Gastroesophageal sphincter (tissue), 3 donors: ENCODE measurements at regions not wholly inside any gene's neighbourhood (a gene's known extent, or its start where the extent isn't known, plus 50 kb on each side); places are given as distances from the start of the nearest gene placed in this dataset.

Experiments
- EP300 ChIP-seq: sonication (generic); formaldehyde crosslinking; IDR thresholded peaks from one replicate; pipeline ENCODE4 v1.6.1; 2017; ENCODE audit warnings: antibody characterized with exemption, mild to moderate bottlenecking
- POLR2A ChIP-seq, 2 donors: fragments of 450-650 bp; IDR thresholded peaks; one replicate each; pipeline ENCODE4 v1.6.1; 2017; ENCODE audit warnings: antibody characterized with exemption in 2 of 2, mild to moderate bottlenecking in 2 of 2, moderate library complexity in 1 of 2
- POLR2AphosphoS5 ChIP-seq: sonication (generic); formaldehyde crosslinking; IDR thresholded peaks from one replicate; pipeline ENCODE4 v1.6.1; 2017; ENCODE audit warnings: antibody characterized with exemption
- TF ChIP-seq, protein P1 (sequence below), 4 experiments: fragments of 200-600 bp in 2 of 4; fragments of 450-650 bp in 2 of 4; sonication (generic) in 1 of 4; IDR thresholded peaks; one replicate each; pipeline ENCODE4 v1.5.1; 2017 to 2019; ENCODE audit warnings: antibody characterized with exemption in 4 of 4, mild to moderate bottlenecking in 2 of 4, moderate library complexity in 2 of 4

DNA sequence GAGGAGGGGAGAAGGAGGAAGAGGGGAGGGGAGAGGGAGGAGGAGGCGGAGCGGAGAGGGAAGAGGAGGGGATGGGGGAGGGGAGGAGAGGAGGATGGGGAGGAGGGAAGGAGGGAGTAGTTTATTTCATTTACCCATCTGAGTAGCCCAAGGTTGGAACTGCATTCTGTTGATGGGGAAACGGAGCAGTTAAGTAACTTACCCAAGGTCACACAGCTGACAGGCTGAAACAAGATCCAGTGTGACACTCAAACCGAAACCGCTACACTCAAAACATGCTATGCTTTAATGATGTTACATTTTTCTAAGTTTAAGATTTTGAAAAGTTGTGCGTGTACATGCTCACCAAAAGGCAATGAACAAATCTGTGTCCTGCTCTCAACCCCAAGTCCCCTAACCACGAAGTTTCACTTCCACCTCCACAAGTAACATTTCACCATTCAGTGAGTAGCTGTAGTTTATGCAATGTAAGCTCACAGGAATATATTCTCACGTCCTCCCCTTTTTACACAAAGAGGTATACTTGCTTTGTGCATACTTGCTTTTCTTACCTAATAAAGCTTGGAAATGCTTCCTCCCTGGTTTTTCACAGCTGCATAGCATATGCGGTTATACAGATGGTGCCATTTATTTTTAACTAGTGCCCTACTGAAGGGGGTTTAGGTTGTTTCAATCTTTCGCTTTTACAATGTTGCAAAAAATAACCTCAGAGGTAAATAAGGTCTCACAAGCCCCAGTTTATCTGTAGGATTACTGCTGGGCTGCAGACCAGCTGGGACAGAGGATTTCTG is 275.3 kb downstream of the PARN start:
- TF ChIP-seq, protein P1, sequence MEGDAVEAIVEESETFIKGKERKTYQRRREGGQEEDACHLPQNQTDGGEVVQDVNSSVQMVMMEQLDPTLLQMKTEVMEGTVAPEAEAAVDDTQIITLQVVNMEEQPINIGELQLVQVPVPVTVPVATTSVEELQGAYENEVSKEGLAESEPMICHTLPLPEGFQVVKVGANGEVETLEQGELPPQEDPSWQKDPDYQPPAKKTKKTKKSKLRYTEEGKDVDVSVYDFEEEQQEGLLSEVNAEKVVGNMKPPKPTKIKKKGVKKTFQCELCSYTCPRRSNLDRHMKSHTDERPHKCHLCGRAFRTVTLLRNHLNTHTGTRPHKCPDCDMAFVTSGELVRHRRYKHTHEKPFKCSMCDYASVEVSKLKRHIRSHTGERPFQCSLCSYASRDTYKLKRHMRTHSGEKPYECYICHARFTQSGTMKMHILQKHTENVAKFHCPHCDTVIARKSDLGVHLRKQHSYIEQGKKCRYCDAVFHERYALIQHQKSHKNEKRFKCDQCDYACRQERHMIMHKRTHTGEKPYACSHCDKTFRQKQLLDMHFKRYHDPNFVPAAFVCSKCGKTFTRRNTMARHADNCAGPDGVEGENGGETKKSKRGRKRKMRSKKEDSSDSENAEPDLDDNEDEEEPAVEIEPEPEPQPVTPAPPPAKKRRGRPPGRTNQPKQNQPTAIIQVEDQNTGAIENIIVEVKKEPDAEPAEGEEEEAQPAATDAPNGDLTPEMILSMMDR (IDR thresholded peaks at IDR 0.05) = no peak
- TF ChIP-seq POLR2AphosphoS5 (no peak), POLR2A (IDR thresholded peaks at IDR 0.05) (no peak), EP300 (no peak)
